SU-DHL-6 (cell line): ENCODE measurements at regions not wholly inside any gene's neighbourhood (a gene's known extent, or its start where the extent isn't known, plus 50 kb on each side); places are given as distances from the start of the nearest gene placed in this dataset.

Experiments
- H2AFZ ChIP-seq: fragments of 200-600 bp; sonication (generic); 2 replicates; pipeline ENCODE4 v1.6.1; 2014; ENCODE audit warnings: low read depth, mild to moderate bottlenecking, moderate library complexity, mixed read lengths, antibody characterized with exemption, low read length; ENCODE audit not compliant: severe bottlenecking
- H3F3A ChIP-seq: fragments of 200-600 bp; shearing (Covaris generic); 2 replicates; pipeline ENCODE4 v1.6.0; 2016; ENCODE audit warnings: antibody characterized with exemption, mild to moderate bottlenecking; ENCODE audit not compliant: insufficient read depth
- H3K27ac ChIP-seq: fragments of 200-600 bp; sonication (generic); 2 replicates; pipeline ENCODE4 v1.5.1; 2016; ENCODE audit warnings: low read depth, mild to moderate bottlenecking, low read length, moderate library complexity, mixed read lengths
- H3K27me3 ChIP-seq: fragments of 200-600 bp; sonication (generic), shearing (Covaris generic); 2 replicates; pipeline ENCODE4 v1.6.0; 2014; ENCODE audit warnings: mild to moderate bottlenecking, low read length
- H3K36me3 ChIP-seq: fragments of 200-600 bp; sonication (generic); 2 replicates; pipeline ENCODE4 v1.6.1; 2014; ENCODE audit warnings: mild to moderate bottlenecking, low read length, mixed read lengths
- H3K4me2 ChIP-seq: fragments of 300-600, 200-600 bp; shearing (Covaris generic), sonication (generic); 2 replicates; pipeline ENCODE4 v1.6.0; 2014; ENCODE audit warnings: low read length, low read depth, mild to moderate bottlenecking; ENCODE audit not compliant: poor library complexity, severe bottlenecking
- H3K4me3 ChIP-seq: fragments of 200-600 bp; sonication (generic); 2 replicates; pipeline ENCODE4 v1.5.1; 2014; ENCODE audit warnings: antibody characterized with exemption, low read length, mild to moderate bottlenecking, mixed read lengths; ENCODE audit not compliant: insufficient read depth, poor library complexity, severe bottlenecking
- H3K79me2 ChIP-seq: fragments of 200-600 bp; sonication (generic); 2 replicates; pipeline ENCODE4 v1.6.1; 2014; ENCODE audit warnings: mild to moderate bottlenecking, low read length, moderate library complexity; ENCODE audit not compliant: insufficient read depth
- H3K9ac ChIP-seq: fragments of 200-600 bp; sonication (generic); 2 replicates; pipeline ENCODE4 v1.7.0; 2014; ENCODE audit warnings: mild to moderate bottlenecking, low read length
- H3K9me2 ChIP-seq: fragments of 200-600 bp; sonication (generic); replicated peaks from 2 replicates; pipeline ENCODE4 v1.6.1; 2014; ENCODE audit warnings: low read length; ENCODE audit not compliant: insufficient read depth
- H3K9me3 ChIP-seq: fragments of 200-600 bp; sonication (generic); 2 replicates; pipeline ENCODE4 v1.6.1; 2014; ENCODE audit warnings: low read length, mixed read lengths; ENCODE audit not compliant: insufficient read depth
- H4K20me1 ChIP-seq: fragments of 200-600 bp; sonication (generic); 2 replicates; pipeline ENCODE4 v1.6.1; 2014; ENCODE audit warnings: low read depth, mild to moderate bottlenecking, antibody characterized with exemption, low read length, moderate library complexity, mixed read lengths
- EZH2phosphoT487 ChIP-seq: fragments of 200-600 bp; sonication (generic), shearing (Covaris generic); conservative IDR thresholded peaks from 2 replicates; pipeline ENCODE4 v1.6.1; 2018; ENCODE audit warnings: mild to moderate bottlenecking, antibody characterized with exemption, low read length, moderate library complexity, mixed read lengths
- TF ChIP-seq, protein P1 (sequence below): fragments of 200-600 bp; sonication (generic); IDR thresholded peaks from one replicate; pipeline ENCODE4 v1.5.1; 2017; ENCODE audit warnings: antibody characterized with exemption, mild to moderate bottlenecking, low read length, moderate library complexity; ENCODE audit not compliant: insufficient read depth, poor library complexity, severe bottlenecking

DNA sequence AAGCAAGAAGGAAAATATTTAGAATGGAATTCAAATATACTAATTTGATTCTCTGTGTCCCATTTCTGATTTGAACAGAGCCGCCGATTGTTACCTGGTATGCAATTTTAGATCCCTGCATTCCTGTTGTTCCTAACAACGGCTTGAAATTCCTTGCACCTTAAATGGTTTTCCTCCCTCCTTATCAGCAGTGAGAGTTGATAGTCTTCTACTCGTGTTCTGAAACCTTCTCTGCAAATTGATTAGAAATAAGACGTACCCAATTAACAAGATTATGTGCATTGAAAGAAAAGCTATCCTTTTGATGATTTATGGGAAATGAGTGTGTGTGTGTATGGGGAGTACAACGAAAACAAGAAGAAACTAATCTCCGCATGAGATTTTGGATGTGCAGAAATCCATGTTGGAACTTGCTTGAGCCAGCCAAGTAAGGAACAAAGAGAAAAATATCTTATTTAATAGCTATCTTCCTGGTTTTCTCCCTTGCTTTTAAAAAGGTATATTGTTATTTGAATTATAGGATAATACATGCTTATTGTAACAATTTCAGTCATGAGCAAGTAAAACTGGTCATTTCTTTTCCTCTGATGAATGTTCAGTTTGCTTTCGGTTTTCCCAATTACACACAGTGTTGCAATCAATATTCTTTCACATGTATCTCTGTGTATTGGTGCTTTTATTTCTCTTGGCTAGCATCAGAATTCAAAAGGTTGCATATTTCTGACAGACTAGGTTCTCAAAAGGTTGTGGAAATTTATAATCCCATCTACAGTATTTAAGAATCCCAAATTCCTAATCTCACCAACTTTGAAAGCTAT lies 211.1 kb upstream of the ACTBL2 start:
- no peaks in the 10 kb centered on the region for H3K9me2 ChIP-seq
- H3K27me3 ChIP-seq, result no peaks in the 10 kb centered on the region
- H3K36me3 ChIP-seq, result no peaks in the 10 kb centered on the region
- no peak overlapping the region for H3K4me3 ChIP-seq
- H3K79me2 ChIP-seq, result no peaks in the 10 kb centered on the region
- TF ChIP-seq EZH2phosphoT487, result no peak
- TF ChIP-seq, protein P1, sequence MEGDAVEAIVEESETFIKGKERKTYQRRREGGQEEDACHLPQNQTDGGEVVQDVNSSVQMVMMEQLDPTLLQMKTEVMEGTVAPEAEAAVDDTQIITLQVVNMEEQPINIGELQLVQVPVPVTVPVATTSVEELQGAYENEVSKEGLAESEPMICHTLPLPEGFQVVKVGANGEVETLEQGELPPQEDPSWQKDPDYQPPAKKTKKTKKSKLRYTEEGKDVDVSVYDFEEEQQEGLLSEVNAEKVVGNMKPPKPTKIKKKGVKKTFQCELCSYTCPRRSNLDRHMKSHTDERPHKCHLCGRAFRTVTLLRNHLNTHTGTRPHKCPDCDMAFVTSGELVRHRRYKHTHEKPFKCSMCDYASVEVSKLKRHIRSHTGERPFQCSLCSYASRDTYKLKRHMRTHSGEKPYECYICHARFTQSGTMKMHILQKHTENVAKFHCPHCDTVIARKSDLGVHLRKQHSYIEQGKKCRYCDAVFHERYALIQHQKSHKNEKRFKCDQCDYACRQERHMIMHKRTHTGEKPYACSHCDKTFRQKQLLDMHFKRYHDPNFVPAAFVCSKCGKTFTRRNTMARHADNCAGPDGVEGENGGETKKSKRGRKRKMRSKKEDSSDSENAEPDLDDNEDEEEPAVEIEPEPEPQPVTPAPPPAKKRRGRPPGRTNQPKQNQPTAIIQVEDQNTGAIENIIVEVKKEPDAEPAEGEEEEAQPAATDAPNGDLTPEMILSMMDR, result no peak
- H3F3A ChIP-seq, result no peaks in the 10 kb centered on the region
- H3K9me3 ChIP-seq, result no peaks in the 10 kb centered on the region
- H3K27ac ChIP-seq, result no peak overlapping the region
- no peaks in the 10 kb centered on the region for H4K20me1 ChIP-seq
- no peak overlapping the region for H3K9ac ChIP-seq
- no peak overlapping the region for H3K4me2 ChIP-seq
- no peak overlapping the region for H2AFZ ChIP-seq

DNA sequence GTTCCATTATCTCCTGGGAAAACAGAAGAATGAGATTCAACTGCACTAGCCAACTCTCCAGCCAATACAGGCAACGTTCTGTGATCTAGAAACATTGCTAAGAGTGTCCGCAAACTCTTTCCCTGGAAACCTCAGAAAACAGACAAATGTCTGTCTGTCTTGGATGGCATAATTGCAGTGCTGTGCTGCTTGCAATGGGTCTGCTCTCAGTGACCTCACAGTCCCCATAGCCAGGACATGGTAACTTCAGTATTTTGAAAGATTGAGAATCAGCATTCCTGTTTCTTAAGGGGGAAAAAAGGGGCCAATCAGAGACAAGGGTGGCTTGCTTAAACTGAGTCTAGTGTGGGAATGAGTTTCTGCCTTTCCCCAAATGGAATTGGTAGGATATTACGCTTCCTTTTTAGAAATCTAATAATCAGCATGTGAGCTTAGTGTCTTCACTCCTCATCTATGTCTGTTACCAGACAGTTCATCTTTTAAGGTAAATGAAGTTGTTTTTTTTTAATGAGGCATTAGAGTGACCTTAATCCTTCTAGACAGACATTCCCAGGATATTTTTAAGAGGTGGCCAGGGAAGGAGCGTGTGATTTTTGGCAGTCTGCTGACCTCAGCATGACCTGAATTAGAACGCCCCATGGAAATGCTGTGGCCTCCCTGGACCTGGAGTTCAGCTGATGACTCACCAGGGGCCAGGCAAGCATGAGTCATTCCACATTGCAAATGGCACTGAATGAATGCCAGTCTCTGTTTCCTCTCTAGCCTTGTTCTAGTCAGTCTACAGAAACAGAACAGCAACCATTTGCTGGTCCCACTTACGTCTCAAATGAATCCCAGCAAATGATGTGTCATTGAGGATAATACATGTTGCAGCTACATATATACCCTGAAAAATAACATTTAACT lies 210.2 kb upstream of the ACTBL2 start:
- H3K4me3 ChIP-seq, result no peak overlapping the region
- TF ChIP-seq EZH2phosphoT487, result no peak
- TF ChIP-seq, protein P1, result no peak
- no peaks in the 10 kb centered on the region for H3K79me2 ChIP-seq
- H3K9ac ChIP-seq, result no peak overlapping the region
- H3F3A ChIP-seq, result no peaks in the 10 kb centered on the region
- H3K9me2 ChIP-seq, result no peaks in the 10 kb centered on the region
- H3K4me2 ChIP-seq, result no peak overlapping the region
- H3K9me3 ChIP-seq, result no peaks in the 10 kb centered on the region
- no peak overlapping the region for H3K27ac ChIP-seq
- H3K27me3 ChIP-seq, result no peaks in the 10 kb centered on the region
- H4K20me1 ChIP-seq, result no peaks in the 10 kb centered on the region
- no peak overlapping the region for H2AFZ ChIP-seq
- no peaks in the 10 kb centered on the region for H3K36me3 ChIP-seq

GRCh38 chr5:57690724-57691123 lies 208.1 kb upstream of the ACTBL2 start:
- Histone ChIP-seq H2AFZ (no peak overlapping the region), H3K4me2 (no peak overlapping the region), H3K79me2 (no peaks in the 10 kb centered on the region), H3K9me2 (no peaks in the 10 kb centered on the region), H3K9ac (no peak overlapping the region), H4K20me1 (no peaks in the 10 kb centered on the region), H3K36me3 (no peaks in the 10 kb centered on the region), H3K9me3 (no peaks in the 10 kb centered on the region), H3K4me3 (no peak overlapping the region), H3F3A (no peaks in the 10 kb centered on the region), H3K27me3 (no peaks in the 10 kb centered on the region), H3K27ac (no peak overlapping the region)
- TF ChIP-seq, protein P1, result no peak
- TF ChIP-seq EZH2phosphoT487, result no peak
